ENCODE measurements at regions not wholly inside any gene's neighbourhood (a gene's known extent, or its start where the extent isn't known, plus 50 kb on each side); places are given as distances from the start of the nearest gene placed in this dataset.

GRCh38 chr4:14924812-14925344, 77.4 kb upstream of the CPEB2 start:
- no peak for FAIRE-seq
- no peak for DNase-seq (ENCODE audit: low spot score)

DNA sequence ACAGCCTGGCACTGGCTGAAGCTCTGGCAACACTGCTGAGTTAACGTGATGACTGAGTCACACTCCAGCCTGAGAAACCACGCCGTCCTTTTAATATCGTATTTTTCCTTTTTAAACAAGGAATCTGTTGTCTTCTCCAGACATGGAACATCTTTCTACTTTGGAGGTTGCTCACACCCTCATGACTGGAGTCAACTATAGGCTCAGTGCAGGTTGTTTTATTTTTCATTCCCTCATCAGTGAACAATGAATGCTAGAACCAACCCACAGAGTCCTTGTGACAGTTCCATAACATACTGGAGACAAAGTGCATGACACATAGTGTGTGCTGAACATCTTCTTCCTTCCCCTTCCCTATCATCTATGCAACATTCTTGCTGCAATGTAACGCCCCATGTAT, 76.8 kb upstream of the CPEB2 start:
- no peak for FAIRE-seq
- no peak for DNase-seq (ENCODE audit: low spot score)

GRCh38 chr4:14926368-14926767, 75.9 kb upstream of the CPEB2 start:
- DNase-seq (ENCODE audit: low spot score) (no peak), FAIRE-seq (no peak)

DNA sequence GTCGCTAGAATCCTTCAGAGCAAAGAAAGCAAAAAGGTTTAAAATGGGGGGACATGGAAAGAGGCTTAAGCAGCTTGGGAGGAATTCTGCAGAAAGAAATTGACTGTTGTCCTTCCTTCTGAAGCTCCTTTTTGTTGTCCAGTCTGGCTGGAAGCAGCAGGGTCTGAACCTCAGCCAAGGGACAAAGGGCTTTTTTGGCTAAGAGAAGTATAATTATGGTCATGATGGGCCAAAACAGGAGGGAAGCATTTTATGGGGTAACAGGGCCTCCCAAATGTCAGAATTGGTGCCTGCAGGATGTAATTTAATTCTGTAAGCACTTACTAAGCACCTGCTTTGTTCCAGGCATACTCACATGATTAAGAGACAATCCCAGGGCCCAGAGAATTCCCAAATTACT, 74.2 kb upstream of the CPEB2 start:
- FAIRE-seq (no peak), DNase-seq (ENCODE audit: low spot score) (no peak)

DNA sequence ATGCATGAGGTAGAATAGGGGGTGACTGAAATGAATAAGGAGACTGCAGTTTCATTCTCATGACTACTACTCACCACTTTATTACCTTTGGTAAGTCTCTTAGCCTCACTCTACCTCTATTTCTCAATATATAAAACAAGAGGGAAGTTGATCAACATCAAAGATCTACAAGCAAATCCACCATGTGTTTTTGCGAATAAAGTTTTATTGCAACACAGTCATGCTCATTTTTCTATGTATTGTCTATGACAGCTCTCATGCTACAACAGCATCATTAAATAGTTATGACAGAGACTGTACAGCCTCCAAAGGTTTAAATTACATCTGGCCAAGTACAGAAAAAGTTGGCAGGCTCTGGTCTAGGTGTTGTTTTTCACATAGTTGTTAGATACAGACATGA, 72.6 kb upstream of the CPEB2 start:
- no peak for FAIRE-seq
- DNase-seq (ENCODE audit: low spot score), result no peak

GRCh38 chr4:14934704-14935390, 67.4 kb upstream of the CPEB2 start:
- FAIRE-seq, result no peak
- DNase-seq (ENCODE audit: low spot score), result no peak

DNA sequence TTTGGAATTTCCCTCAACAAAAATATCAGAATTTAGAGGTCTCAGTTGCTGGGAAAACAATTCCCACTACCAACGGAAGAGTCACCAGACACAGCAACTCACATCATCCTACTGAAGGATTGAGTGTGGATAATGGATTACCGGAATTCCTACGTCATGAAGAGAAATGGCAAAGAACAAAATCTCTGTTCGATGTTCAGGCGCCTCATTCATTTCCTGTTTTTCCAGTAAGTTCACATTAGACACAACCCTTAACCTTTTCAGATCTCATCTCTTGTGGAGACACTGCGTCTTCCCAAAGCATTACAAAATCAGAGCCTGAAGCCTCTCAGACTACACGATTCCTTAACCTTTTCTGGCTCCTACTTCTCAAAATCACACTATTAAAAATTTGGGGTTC, 58.5 kb upstream of the CPEB2 start:
- FAIRE-seq, result no peak
- no peak for DNase-seq (ENCODE audit: low spot score)

DNA sequence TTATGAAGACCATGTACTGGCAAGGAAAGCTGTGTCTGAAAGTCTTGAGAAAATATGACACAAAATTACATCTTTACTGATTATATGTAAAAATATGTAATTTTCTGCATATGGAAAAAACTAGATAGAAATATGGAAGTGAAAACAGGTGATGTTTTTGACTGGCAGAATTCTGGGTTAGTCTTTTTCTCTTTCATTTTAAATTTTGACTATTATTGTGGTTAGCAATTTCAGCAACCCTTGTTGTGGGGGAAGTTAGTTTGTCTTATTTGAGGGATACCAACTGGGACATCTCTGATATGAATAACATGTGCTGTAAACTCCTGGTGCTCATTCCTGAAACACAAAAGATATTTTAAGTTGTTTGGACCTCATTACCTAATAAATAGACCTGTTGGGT, 49.9 kb upstream of the CPEB2 start:
- no peak for DNase-seq (ENCODE audit: low spot score)
- FAIRE-seq, result no peak
